ENCODE measurements at regions not wholly inside any gene's neighbourhood (a gene's known extent, or its start where the extent isn't known, plus 50 kb on each side); places are given as distances from the start of the nearest gene placed in this dataset.

DNA sequence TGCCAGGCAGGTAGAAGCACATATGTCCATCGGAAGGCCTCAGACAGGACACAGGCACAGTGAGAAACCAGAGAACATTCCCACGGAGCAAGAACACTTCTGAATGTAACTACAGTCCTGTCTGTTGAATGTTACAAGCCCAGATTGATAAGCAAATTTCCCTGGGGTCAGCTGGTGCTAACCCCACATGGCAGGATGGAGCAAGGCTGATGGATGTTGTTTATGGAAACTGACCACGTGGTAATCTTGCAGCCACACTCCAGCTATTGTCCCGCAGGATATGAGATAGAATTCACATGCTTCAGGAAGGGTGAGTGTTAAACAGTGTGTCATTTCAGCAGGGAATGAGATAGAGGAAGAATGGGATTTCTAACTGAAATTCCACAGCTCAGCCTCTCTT, 138.8 kb upstream of the COPS8 start:
- peaks cover 3% of the 10 kb centered on the region for H3K9me3 ChIP-seq (ENCODE audit: control insufficient read depth, insufficient read depth, low read length)
- no peak overlapping the region for H3K9ac ChIP-seq (ENCODE audit: low read depth, low read length)
- no peaks in the 10 kb centered on the region for H3K27me3 ChIP-seq (ENCODE audit: control insufficient read depth, insufficient read depth, low read length)
- no peak overlapping the region for H3K4me3 ChIP-seq (ENCODE audit: low read depth, low read length)
- H3K36me3 ChIP-seq (ENCODE audit: control insufficient read depth, insufficient read depth, low read length) = no peaks in the 10 kb centered on the region
- no peaks in the 10 kb centered on the region for H3K4me1 ChIP-seq (ENCODE audit: control insufficient read depth, insufficient read depth, low read length)

GRCh38 chr2:236947294-236947693, 138.4 kb upstream of the COPS8 start:
- Histone ChIP-seq H3K36me3 (ENCODE audit: control insufficient read depth, insufficient read depth, low read length) (no peaks in the 10 kb centered on the region), H3K4me1 (ENCODE audit: control insufficient read depth, insufficient read depth, low read length) (no peaks in the 10 kb centered on the region), H3K9ac (ENCODE audit: low read depth, low read length) (no peak overlapping the region), H3K27me3 (ENCODE audit: control insufficient read depth, insufficient read depth, low read length) (no peaks in the 10 kb centered on the region), H3K9me3 (ENCODE audit: control insufficient read depth, insufficient read depth, low read length) (peaks cover 6% of the 10 kb centered on the region), H3K4me3 (ENCODE audit: low read depth, low read length) (no peak overlapping the region)

GRCh38 chr2:236947896-236948295, 137.8 kb upstream of the COPS8 start:
- no peaks in the 10 kb centered on the region for H3K4me1 ChIP-seq (ENCODE audit: control insufficient read depth, insufficient read depth, low read length)
- no peaks in the 10 kb centered on the region for H3K36me3 ChIP-seq (ENCODE audit: control insufficient read depth, insufficient read depth, low read length)
- H3K9me3 ChIP-seq (ENCODE audit: control insufficient read depth, insufficient read depth, low read length) = peaks cover 6% of the 10 kb centered on the region
- no peaks in the 10 kb centered on the region for H3K27me3 ChIP-seq (ENCODE audit: control insufficient read depth, insufficient read depth, low read length)
- no peak overlapping the region for H3K9ac ChIP-seq (ENCODE audit: low read depth, low read length)
- H3K4me3 ChIP-seq (ENCODE audit: low read depth, low read length) = no peak overlapping the region

DNA sequence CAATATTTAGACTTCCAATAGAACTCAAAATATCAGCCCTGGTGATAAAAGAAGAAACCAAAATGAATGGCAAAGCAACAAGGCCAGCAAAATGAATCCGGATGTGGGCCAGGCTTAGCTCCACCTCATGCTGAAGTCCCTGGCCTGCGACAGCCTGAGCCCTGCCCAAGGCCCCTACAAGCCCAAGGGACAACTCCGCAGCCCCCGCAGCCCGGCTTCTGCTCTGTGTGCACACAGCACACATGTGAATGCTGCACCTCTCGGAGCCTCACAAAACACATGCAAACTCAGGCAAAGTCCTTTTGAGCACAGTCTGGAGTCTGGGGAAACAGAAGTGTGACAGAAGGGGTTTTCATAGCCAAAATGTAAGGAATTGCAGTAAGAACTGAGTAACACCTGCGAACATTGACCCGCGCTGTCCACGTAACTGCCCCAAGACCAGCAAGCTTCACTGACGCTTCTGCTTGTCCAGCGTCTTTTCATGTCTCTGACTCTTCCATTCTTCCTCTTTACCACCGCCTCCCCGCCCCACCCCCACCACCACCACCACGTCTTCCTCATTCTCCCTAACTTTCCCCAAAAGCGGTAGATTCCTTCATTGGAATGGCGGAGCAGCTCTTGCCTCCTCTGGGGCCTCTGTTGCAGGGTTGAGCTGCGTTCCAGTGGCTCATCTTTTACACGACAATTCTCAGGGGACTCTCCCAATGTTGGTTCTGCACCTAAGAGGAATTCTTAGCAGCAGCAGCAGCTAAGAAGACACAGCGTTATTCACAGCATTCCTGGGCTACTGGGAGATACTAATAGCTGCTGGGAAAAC, 136.4 kb upstream of the COPS8 start:
- no peak overlapping the region for H3K9ac ChIP-seq (ENCODE audit: low read depth, low read length)
- no peak overlapping the region for H3K4me3 ChIP-seq (ENCODE audit: low read depth, low read length)
- peaks cover 6% of the 10 kb centered on the region for H3K9me3 ChIP-seq (ENCODE audit: control insufficient read depth, insufficient read depth, low read length)
- H3K36me3 ChIP-seq (ENCODE audit: control insufficient read depth, insufficient read depth, low read length) = no peaks in the 10 kb centered on the region
- H3K27me3 ChIP-seq (ENCODE audit: control insufficient read depth, insufficient read depth, low read length) = no peaks in the 10 kb centered on the region
- no peaks in the 10 kb centered on the region for H3K4me1 ChIP-seq (ENCODE audit: control insufficient read depth, insufficient read depth, low read length)

- no peak overlapping the region for H3K9ac ChIP-seq (ENCODE audit: low read depth, low read length)
- H3K27me3 ChIP-seq (ENCODE audit: control insufficient read depth, insufficient read depth, low read length) = no peaks in the 10 kb centered on the region
- no peak overlapping the region for H3K4me3 ChIP-seq (ENCODE audit: low read depth, low read length)
- H3K9me3 ChIP-seq (ENCODE audit: control insufficient read depth, insufficient read depth, low read length) = peaks cover 6% of the 10 kb centered on the region
- no peaks in the 10 kb centered on the region for H3K36me3 ChIP-seq (ENCODE audit: control insufficient read depth, insufficient read depth, low read length)
- no peaks in the 10 kb centered on the region for H3K4me1 ChIP-seq (ENCODE audit: control insufficient read depth, insufficient read depth, low read length)
Measured at GRCh38 chr2:236951830-236952475, 133.7 kb upstream of the COPS8 start.

GRCh38 chr2:236954641-236955040, 131.0 kb upstream of the COPS8 start:
- Histone ChIP-seq H3K36me3 (ENCODE audit: control insufficient read depth, insufficient read depth, low read length) (no peaks in the 10 kb centered on the region), H3K27me3 (ENCODE audit: control insufficient read depth, insufficient read depth, low read length) (no peaks in the 10 kb centered on the region), H3K4me3 (ENCODE audit: low read depth, low read length) (no peak overlapping the region), H3K4me1 (ENCODE audit: control insufficient read depth, insufficient read depth, low read length) (no peaks in the 10 kb centered on the region), H3K9me3 (ENCODE audit: control insufficient read depth, insufficient read depth, low read length) (peaks cover 6% of the 10 kb centered on the region), H3K9ac (ENCODE audit: low read depth, low read length) (no peak overlapping the region)

- no peak overlapping the region for H3K9ac ChIP-seq (ENCODE audit: low read depth, low read length)
- no peak overlapping the region for H3K4me3 ChIP-seq (ENCODE audit: low read depth, low read length)
- H3K4me1 ChIP-seq (ENCODE audit: control insufficient read depth, insufficient read depth, low read length) = no peaks in the 10 kb centered on the region
- no peaks in the 10 kb centered on the region for H3K36me3 ChIP-seq (ENCODE audit: control insufficient read depth, insufficient read depth, low read length)
- no peaks in the 10 kb centered on the region for H3K27me3 ChIP-seq (ENCODE audit: control insufficient read depth, insufficient read depth, low read length)
- peaks cover 6% of the 10 kb centered on the region for H3K9me3 ChIP-seq (ENCODE audit: control insufficient read depth, insufficient read depth, low read length)
Measured at GRCh38 chr2:236955521-236956030, 130.1 kb upstream of the COPS8 start.

- Histone ChIP-seq H3K4me1 (ENCODE audit: control insufficient read depth, insufficient read depth, low read length) (no peaks in the 10 kb centered on the region), H3K9ac (ENCODE audit: low read depth, low read length) (no peak overlapping the region), H3K27me3 (ENCODE audit: control insufficient read depth, insufficient read depth, low read length) (no peaks in the 10 kb centered on the region), H3K4me3 (ENCODE audit: low read depth, low read length) (no peak overlapping the region), H3K36me3 (ENCODE audit: control insufficient read depth, insufficient read depth, low read length) (no peaks in the 10 kb centered on the region), H3K9me3 (ENCODE audit: control insufficient read depth, insufficient read depth, low read length) (peaks cover 6% of the 10 kb centered on the region)
Measured at GRCh38 chr2:236956031-236956618, 129.6 kb upstream of the COPS8 start.

DNA sequence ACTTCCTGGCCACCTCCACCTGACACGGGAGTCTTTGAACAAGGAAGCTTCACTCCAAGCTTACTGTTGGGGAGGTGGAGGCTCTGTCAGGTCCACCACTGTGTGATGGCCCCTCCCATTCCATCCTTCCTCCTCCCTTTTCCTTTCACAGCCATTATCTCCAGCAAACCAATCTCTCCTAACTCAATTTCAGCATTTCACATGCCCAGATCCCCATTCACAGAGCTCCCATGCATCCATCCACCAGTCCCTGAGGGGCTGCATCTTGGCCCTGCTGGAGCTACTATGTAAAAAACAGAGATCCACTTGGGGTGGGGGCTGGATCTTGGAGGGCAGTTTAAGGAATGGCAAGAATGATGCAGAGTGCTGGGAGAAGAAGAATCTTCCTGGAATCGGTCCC, 129.0 kb upstream of the COPS8 start:
- no peaks in the 10 kb centered on the region for H3K27me3 ChIP-seq (ENCODE audit: control insufficient read depth, insufficient read depth, low read length)
- peaks cover 5% of the 10 kb centered on the region for H3K9me3 ChIP-seq (ENCODE audit: control insufficient read depth, insufficient read depth, low read length)
- H3K4me1 ChIP-seq (ENCODE audit: control insufficient read depth, insufficient read depth, low read length) = no peaks in the 10 kb centered on the region
- no peaks in the 10 kb centered on the region for H3K36me3 ChIP-seq (ENCODE audit: control insufficient read depth, insufficient read depth, low read length)
- no peak overlapping the region for H3K9ac ChIP-seq (ENCODE audit: low read depth, low read length)
- H3K4me3 ChIP-seq (ENCODE audit: low read depth, low read length) = no peak overlapping the region

DNA sequence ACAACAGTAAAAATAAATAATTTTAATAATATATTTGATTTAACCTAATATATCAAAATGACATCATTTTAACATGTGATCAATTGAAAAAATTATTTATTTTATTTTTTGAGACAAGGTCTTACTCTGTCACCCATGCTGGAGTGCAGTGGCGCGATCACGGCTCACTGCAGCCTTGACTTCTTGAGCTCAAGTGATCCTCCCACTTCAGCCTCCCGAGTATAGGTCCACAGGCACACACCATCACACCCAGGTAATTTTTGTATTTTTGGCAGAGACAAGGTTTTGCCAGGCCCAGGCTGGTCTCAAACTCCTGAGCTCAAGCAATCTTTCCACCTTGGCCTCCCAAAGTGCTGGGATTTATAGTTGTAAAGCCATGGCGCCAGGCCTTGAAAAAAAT, 126.7 kb upstream of the COPS8 start:
- Histone ChIP-seq H3K36me3 (ENCODE audit: control insufficient read depth, insufficient read depth, low read length) (no peaks in the 10 kb centered on the region), H3K9ac (ENCODE audit: low read depth, low read length) (no peak overlapping the region), H3K4me3 (ENCODE audit: low read depth, low read length) (no peak overlapping the region), H3K27me3 (ENCODE audit: control insufficient read depth, insufficient read depth, low read length) (no peaks in the 10 kb centered on the region), H3K4me1 (ENCODE audit: control insufficient read depth, insufficient read depth, low read length) (no peaks in the 10 kb centered on the region), H3K9me3 (ENCODE audit: control insufficient read depth, insufficient read depth, low read length) (no peaks in the 10 kb centered on the region)

DNA sequence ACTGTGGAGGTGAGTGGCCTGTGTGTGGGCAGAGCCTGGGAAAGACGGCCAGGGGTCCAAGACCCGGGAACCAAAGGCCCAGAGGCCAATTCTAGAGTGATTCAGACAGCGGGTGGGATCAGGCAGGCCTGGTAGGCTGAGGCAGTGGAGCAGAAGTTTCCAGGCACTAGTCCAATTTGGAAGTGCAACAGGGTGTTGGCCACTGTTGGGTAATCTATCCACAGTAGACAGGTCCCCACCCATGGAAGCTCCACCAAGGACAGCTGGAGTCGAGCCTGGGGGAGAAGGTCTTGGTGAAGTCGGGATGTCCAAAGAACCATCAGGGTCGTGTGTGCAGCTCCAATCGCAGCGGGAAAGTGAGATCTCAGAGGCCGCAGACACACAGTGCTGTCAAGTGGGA, 125.8 kb upstream of the COPS8 start:
- H3K9me3 ChIP-seq (ENCODE audit: control insufficient read depth, insufficient read depth, low read length) = no peaks in the 10 kb centered on the region
- no peaks in the 10 kb centered on the region for H3K27me3 ChIP-seq (ENCODE audit: control insufficient read depth, insufficient read depth, low read length)
- H3K4me3 ChIP-seq (ENCODE audit: low read depth, low read length) = no peak overlapping the region
- no peak overlapping the region for H3K9ac ChIP-seq (ENCODE audit: low read depth, low read length)
- no peaks in the 10 kb centered on the region for H3K36me3 ChIP-seq (ENCODE audit: control insufficient read depth, insufficient read depth, low read length)
- H3K4me1 ChIP-seq (ENCODE audit: control insufficient read depth, insufficient read depth, low read length) = peaks cover under 1% of the 10 kb centered on the region

GRCh38 chr2:236960531-236960930, 125.2 kb upstream of the COPS8 start:
- Histone ChIP-seq H3K9me3 (ENCODE audit: control insufficient read depth, insufficient read depth, low read length) (no peaks in the 10 kb centered on the region), H3K9ac (ENCODE audit: low read depth, low read length) (no peak overlapping the region), H3K4me1 (ENCODE audit: control insufficient read depth, insufficient read depth, low read length) (peaks cover 3% of the 10 kb centered on the region), H3K36me3 (ENCODE audit: control insufficient read depth, insufficient read depth, low read length) (no peaks in the 10 kb centered on the region), H3K27me3 (ENCODE audit: control insufficient read depth, insufficient read depth, low read length) (no peaks in the 10 kb centered on the region), H3K4me3 (ENCODE audit: low read depth, low read length) (no peak overlapping the region)
